Tibial artery (tissue), 4 donors: ENCODE measurements at regions not wholly inside any gene's neighbourhood (a gene's known extent, or its start where the extent isn't known, plus 50 kb on each side); places are given as distances from the start of the nearest gene placed in this dataset.

Experiments used
- DNase-seq, 2 donors: peaks; one replicate each; pipeline ENCODE4 v3.0.0-alpha.2; 2019
- H3K27ac ChIP-seq, 2 donors: fragments of 200-600 bp; sonication (generic) in 1 of 2; 1 replicate in 1 of 2; 2 replicates in 1 of 2; pipeline ENCODE4 v1.5.1; 2018 to 2019; ENCODE audit warnings: mild to moderate bottlenecking in 1 of 2
- H3K27me3 ChIP-seq, 2 donors: fragments of 200-600 bp; sonication (generic) in 1 of 2; one replicate each; pipeline versions ENCODE4 v1.5.1 to v1.6.0; 2016 to 2019
- H3K36me3 ChIP-seq, 3 donors: fragments of 200-600 bp; sonication (generic) in 2 of 3; one replicate each; pipeline ENCODE4 v1.5.1; 2016 to 2019; ENCODE audit warnings: mild to moderate bottlenecking in 2 of 3
- H3K4me1 ChIP-seq, 4 donors: fragments of 200-600 bp; sonication (generic) in 2 of 4; 1 replicate in 3 of 4; 2 replicates in 1 of 4; pipeline ENCODE4 v1.5.1; 2016 to 2019
- H3K4me3 ChIP-seq, 2 donors: fragments of 200-600 bp; sonication (generic) in 1 of 2; 1 replicate in 1 of 2; 2 replicates in 1 of 2; pipeline ENCODE4 v1.5.1; 2018 to 2019; ENCODE audit warnings: mild to moderate bottlenecking in 2 of 2
- H3K9me3 ChIP-seq, 3 donors: fragments of 200-600 bp; sonication (generic) in 1 of 3; one replicate each; pipeline ENCODE4 v1.5.1; 2016 to 2019
- intact Hi-C: fragments of 100-400 bp; cut with DNase I; formaldehyde crosslinking; loops from one replicate; pipeline ENCODE4 v1.15.0; 2023; ENCODE audit warnings: low total_unique reads
- TF ChIP-seq, protein P1 (sequence below), 2 experiments: fragments of 200-600 bp in 1 of 2; fragments of 450-650 bp in 1 of 2; IDR thresholded peaks; one replicate each; pipeline ENCODE4 v1.5.1; 2017 to 2019; ENCODE audit warnings: antibody characterized with exemption in 2 of 2, mild to moderate bottlenecking in 1 of 2, moderate library complexity in 1 of 2

DNA sequence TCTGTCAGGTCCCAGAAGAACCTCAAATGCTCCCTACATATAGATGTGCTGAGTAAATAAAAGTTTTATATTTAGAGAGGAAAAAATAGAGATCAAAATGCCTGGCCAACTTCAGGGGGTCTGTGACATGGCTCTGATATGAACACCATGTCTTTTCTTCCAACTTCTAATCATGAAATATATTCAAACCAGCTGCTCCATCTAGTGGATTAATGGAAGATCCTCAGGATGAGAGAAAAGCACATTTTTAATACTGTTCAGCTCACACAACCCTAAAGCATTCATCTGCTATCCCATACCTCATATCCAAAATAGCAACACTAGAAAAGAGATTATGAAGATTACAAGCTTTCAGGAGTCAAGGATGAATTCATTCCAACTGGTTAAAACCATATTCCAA lies 56.0 kb upstream of the DOCK9 start:
- DNase-seq, result no peak
- Histone ChIP-seq H3K9me3 (peaks cover 0 to 3% (median 0%) of the 10 kb centered on the region in 3 donors), H3K27ac (no peak overlapping the region), H3K36me3 (no peaks in the 10 kb centered on the region), H3K4me3 (no peak overlapping the region), H3K4me1 (no peaks in the 10 kb centered on the region), H3K27me3 (no peaks in the 10 kb centered on the region)
- TF ChIP-seq, protein P1, sequence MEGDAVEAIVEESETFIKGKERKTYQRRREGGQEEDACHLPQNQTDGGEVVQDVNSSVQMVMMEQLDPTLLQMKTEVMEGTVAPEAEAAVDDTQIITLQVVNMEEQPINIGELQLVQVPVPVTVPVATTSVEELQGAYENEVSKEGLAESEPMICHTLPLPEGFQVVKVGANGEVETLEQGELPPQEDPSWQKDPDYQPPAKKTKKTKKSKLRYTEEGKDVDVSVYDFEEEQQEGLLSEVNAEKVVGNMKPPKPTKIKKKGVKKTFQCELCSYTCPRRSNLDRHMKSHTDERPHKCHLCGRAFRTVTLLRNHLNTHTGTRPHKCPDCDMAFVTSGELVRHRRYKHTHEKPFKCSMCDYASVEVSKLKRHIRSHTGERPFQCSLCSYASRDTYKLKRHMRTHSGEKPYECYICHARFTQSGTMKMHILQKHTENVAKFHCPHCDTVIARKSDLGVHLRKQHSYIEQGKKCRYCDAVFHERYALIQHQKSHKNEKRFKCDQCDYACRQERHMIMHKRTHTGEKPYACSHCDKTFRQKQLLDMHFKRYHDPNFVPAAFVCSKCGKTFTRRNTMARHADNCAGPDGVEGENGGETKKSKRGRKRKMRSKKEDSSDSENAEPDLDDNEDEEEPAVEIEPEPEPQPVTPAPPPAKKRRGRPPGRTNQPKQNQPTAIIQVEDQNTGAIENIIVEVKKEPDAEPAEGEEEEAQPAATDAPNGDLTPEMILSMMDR (IDR thresholded peaks at IDR 0.05), result peak; percentile 51 to 57
- intact Hi-C loops, result loop anchor here (10.0 kb wide), 1 partner anchor 189 kb away; no protein-coding TSS in a partner anchor

DNA sequence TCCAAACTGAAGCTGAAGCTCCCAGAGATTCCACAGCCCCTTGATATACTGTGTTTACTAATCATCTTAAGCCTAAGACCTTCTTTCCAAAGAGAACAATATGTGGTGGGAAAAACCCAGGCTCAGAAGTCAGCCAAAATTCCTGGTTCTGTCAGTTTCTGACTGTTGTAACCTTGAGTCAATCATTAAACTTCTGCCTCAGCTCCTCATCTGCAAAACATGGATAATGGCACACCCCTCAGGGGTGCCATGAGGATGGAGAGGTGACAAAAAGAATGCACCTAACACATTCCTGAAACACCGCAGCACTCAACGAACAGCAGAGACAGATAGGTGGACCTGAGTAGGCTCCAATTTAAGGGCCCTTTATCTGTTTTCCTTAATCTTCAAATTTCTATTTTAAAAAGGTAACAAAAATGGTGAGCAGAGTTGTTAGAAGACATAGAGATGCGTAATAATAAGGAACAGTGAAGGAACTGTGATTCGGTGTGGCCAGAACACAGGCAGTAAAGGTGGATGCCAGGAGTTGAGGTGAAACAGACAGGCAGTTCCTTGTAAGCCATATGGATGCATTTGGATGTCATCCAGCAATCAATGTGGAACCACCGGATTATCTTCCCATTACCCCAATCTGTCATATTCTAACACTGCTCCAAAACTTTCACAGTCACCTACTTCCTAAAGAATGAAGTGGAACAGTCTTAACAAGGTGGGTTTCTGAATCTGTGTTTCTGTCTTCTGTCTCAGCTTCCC lies 56.6 kb upstream of the DOCK9 start:
- Histone ChIP-seq H3K27me3 (no peaks in the 10 kb centered on the region), H3K27ac (no peak overlapping the region), H3K36me3 (no peaks in the 10 kb centered on the region), H3K9me3 (no peaks in the 10 kb centered on the region), H3K4me3 (no peak overlapping the region), H3K4me1 (no peaks in the 10 kb centered on the region)
- intact Hi-C loops, result loop anchor here (10.0 kb wide), 1 partner anchor 190 kb away; no protein-coding TSS in a partner anchor
- TF ChIP-seq, protein P1 (IDR thresholded peaks at IDR 0.05), result no peak
- DNase-seq, result no peak

DNA sequence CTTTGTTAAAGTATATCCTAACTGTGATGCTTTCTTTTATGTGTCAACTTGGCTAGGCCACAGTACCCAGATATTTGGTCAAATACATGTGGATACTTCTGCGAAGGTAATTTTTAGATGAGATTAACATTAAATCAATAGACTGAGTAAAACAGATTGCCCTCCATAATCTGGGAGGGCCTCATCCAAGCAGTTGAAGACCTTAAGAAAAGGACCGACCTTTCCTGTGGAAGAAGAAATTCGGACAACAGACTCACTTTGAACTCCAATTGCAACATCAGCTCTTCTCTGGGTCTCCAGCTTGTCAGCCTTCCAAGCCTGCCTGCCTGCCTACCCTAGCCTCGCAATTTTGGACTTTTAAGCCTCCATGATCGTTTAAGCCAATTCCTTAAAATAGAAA lies 57.9 kb upstream of the DOCK9 start:
- Histone ChIP-seq H3K4me3 (no peak overlapping the region), H3K4me1 (peaks cover 0 to 5% (median under 1%) of the 10 kb centered on the region in 4 donors), H3K9me3 (no peaks in the 10 kb centered on the region), H3K27me3 (no peaks in the 10 kb centered on the region), H3K27ac (no peak overlapping the region), H3K36me3 (no peaks in the 10 kb centered on the region)
- no peak for DNase-seq
- intact Hi-C loops, result loop anchor here (10.0 kb wide), 1 partner anchor 191 kb away; no protein-coding TSS in a partner anchor
- TF ChIP-seq, protein P1 (IDR thresholded peaks at IDR 0.05), result no peak

DNA sequence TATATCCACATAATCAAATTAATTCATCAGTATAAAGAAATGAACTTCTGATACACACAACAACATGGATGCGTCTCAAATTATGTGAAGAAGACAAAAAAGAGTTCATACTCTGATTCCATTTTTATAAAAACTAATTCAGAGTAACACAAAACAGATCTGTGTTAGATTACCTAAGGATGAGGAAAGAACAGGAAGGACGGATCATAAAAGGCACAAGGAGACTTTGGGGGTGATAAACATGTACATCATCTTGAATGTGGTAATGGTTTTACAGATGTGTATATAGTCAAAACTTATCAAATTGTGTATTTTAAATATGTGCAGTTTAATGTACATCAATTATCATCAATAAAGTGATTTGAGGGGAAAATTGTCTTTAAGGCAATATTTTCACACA lies 59.9 kb upstream of the DOCK9 start:
- Histone ChIP-seq H3K4me1 (peaks cover 0 to 10% (median 3%) of the 10 kb centered on the region in 4 donors), H3K27me3 (no peaks in the 10 kb centered on the region), H3K9me3 (no peaks in the 10 kb centered on the region), H3K36me3 (no peaks in the 10 kb centered on the region), H3K4me3 (no peak overlapping the region), H3K27ac (no peak overlapping the region)
- TF ChIP-seq, protein P1 (IDR thresholded peaks at IDR 0.05), result no peak
- intact Hi-C loops, result loop anchor here (10.0 kb wide), 1 partner anchor 193 kb away; no protein-coding TSS in a partner anchor
- no peak for DNase-seq

DNA sequence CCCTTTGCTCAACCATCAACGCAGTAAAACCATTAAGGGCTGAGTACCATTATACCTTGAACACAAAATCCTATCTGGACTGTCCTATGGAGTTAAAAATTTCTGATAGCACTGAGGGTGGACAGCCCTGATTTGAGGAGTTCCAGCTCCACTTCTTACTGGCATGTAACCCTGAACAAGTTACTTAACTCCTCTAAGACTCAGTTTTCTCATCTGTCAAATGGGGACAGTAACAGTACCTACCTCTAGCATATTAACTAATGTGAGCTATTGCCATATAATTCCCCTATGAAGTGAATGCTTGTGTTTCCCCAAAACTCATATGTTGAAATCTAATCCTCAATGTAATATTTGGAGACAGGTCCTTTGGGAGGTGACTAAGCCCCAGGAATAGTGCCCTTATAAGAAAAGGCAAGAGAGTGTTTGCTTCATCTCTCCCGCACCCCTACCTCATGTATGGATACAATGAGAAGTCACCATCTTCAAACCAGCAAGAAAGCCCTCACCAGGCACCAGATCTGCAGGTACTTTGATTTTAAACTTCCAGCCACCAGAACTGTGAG lies 61.9 kb upstream of the DOCK9 start:
- no peaks in the 10 kb centered on the region for H3K36me3 ChIP-seq

More for the DNA sequence above, 61.9 kb upstream of the DOCK9 start:
- intact Hi-C loops, result loop anchor here (10.0 kb wide), 1 partner anchor 195 kb away; no protein-coding TSS in a partner anchor
- Histone ChIP-seq H3K4me3 (no peak overlapping the region), H3K9me3 (no peaks in the 10 kb centered on the region), H3K4me1 (peaks cover 0 to 10% (median 3%) of the 10 kb centered on the region in 4 donors), H3K27me3 (no peaks in the 10 kb centered on the region), H3K27ac (no peak overlapping the region)
- no peak for DNase-seq
- TF ChIP-seq, protein P1 (IDR thresholded peaks at IDR 0.05), result no peak
